Colon (tissue), 2 donors: ENCODE measurements at regions not wholly inside any gene's neighbourhood (a gene's known extent, or its start where the extent isn't known, plus 50 kb on each side); places are given as distances from the start of the nearest gene placed in this dataset.
"Not testable (repeated sequence)": the region's sequence is repeated elsewhere in the genome, so short reads cannot be mapped to it uniquely, and the experiment has no call there.

ENCODE experiments used
- FAIRE-seq: peaks from 2 replicates; lab custom pipeline; 2012; peaks lifted over from hg19 to GRCh38; lab: Jason Lieb, UNC
- donor health status: control.
- donor health status: control.

GRCh38 chr5:125610892-125611291 lies 812.3 kb upstream of the GRAMD2B start:
- no peak for FAIRE-seq

- no peak for FAIRE-seq
Observed at GRCh38 chr5:125611541-125611940, 811.7 kb upstream of the GRAMD2B start.

GRCh38 chr5:125612181-125612721 lies 811.0 kb upstream of the GRAMD2B start:
- no peak for FAIRE-seq

GRCh38 chr5:125612776-125613175 lies 810.4 kb upstream of the GRAMD2B start:
- no peak for FAIRE-seq

GRCh38 chr5:125630237-125630636 lies 793.0 kb upstream of the GRAMD2B start:
- FAIRE-seq, result no peak

GRCh38 chr5:125633523-125633922 lies 789.7 kb upstream of the GRAMD2B start:
- FAIRE-seq, result no peak

- no peak for FAIRE-seq
Observed at GRCh38 chr5:125634216-125634835, 788.9 kb upstream of the GRAMD2B start.

- no peak for FAIRE-seq
Observed at GRCh38 chr5:125639858-125640257, 783.4 kb upstream of the GRAMD2B start.

GRCh38 chr5:125652761-125653160 lies 770.4 kb upstream of the GRAMD2B start:
- FAIRE-seq, result peak; percentile 41

GRCh38 chr5:125654392-125654791 lies 768.8 kb upstream of the GRAMD2B start:
- no peak for FAIRE-seq

GRCh38 chr5:125655156-125655555 lies 768.1 kb upstream of the GRAMD2B start:
- no peak for FAIRE-seq

- FAIRE-seq, result no peak
Observed at GRCh38 chr5:125657936-125658335, 765.3 kb upstream of the GRAMD2B start.

- FAIRE-seq, result no peak
Observed at GRCh38 chr5:125659316-125660023, 763.7 kb upstream of the GRAMD2B start.

- FAIRE-seq, result no peak
Observed at GRCh38 chr5:125660231-125660895, 762.8 kb upstream of the GRAMD2B start.

GRCh38 chr5:125661584-125661983 lies 761.6 kb upstream of the GRAMD2B start:
- no peak for FAIRE-seq

- no peak for FAIRE-seq
Observed at GRCh38 chr5:125668884-125669283, 754.3 kb upstream of the GRAMD2B start.

- no peak for FAIRE-seq
Observed at GRCh38 chr5:125673359-125673950, 749.8 kb upstream of the GRAMD2B start.

- FAIRE-seq, result no peak
Observed at GRCh38 chr5:125679522-125679921, 743.7 kb upstream of the GRAMD2B start.

- FAIRE-seq, result no peak
Observed at GRCh38 chr5:125683669-125684068, 739.5 kb upstream of the GRAMD2B start.

- FAIRE-seq, result no peak
Observed at GRCh38 chr5:125685771-125686170, 737.4 kb upstream of the GRAMD2B start.

- not testable (repeated sequence) for FAIRE-seq
Observed at GRCh38 chr5:125691738-125692530, 731.3 kb upstream of the GRAMD2B start.
